ENCODE measurements at regions not wholly inside any gene's neighbourhood (a gene's known extent, or its start where the extent isn't known, plus 50 kb on each side); places are given as distances from the start of the nearest gene placed in this dataset.

DNA sequence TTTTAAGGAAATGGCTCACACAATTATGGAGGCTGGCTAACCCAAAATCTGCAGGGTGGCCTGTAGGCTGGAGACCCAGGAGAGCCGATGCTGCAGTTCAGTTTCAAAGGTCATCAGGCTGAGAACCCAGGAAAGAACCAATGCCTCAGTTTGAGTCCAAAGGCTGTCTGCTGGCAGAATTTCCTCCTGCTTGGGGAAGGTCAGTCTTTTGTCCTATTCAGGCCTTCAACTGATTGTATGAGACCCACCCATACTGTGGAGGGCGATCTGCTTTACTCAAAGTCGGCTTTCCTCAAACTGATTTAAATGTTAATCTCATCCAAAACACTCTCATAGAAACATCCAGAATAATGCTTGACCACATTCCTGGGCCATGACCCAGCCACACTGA lies 189.7 kb upstream of the CDYL start:
- Histone ChIP-seq H3K4me3 (no peak overlapping the region), H3K9me3 (peaks cover 0 to 5% of the 10 kb centered on the region in 2 donors), H3K27ac (no peak overlapping the region), H3K4me1 (peaks cover 0 to 18% of the 10 kb centered on the region in 2 donors), H3K36me3 (no peaks in the 10 kb centered on the region), H3K27me3 (no peaks in the 10 kb centered on the region)
- DNase-seq (ENCODE audit: low spot score), result no peak
- TF ChIP-seq, protein P1, sequence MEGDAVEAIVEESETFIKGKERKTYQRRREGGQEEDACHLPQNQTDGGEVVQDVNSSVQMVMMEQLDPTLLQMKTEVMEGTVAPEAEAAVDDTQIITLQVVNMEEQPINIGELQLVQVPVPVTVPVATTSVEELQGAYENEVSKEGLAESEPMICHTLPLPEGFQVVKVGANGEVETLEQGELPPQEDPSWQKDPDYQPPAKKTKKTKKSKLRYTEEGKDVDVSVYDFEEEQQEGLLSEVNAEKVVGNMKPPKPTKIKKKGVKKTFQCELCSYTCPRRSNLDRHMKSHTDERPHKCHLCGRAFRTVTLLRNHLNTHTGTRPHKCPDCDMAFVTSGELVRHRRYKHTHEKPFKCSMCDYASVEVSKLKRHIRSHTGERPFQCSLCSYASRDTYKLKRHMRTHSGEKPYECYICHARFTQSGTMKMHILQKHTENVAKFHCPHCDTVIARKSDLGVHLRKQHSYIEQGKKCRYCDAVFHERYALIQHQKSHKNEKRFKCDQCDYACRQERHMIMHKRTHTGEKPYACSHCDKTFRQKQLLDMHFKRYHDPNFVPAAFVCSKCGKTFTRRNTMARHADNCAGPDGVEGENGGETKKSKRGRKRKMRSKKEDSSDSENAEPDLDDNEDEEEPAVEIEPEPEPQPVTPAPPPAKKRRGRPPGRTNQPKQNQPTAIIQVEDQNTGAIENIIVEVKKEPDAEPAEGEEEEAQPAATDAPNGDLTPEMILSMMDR (IDR thresholded peaks at IDR 0.05), result no peak

DNA sequence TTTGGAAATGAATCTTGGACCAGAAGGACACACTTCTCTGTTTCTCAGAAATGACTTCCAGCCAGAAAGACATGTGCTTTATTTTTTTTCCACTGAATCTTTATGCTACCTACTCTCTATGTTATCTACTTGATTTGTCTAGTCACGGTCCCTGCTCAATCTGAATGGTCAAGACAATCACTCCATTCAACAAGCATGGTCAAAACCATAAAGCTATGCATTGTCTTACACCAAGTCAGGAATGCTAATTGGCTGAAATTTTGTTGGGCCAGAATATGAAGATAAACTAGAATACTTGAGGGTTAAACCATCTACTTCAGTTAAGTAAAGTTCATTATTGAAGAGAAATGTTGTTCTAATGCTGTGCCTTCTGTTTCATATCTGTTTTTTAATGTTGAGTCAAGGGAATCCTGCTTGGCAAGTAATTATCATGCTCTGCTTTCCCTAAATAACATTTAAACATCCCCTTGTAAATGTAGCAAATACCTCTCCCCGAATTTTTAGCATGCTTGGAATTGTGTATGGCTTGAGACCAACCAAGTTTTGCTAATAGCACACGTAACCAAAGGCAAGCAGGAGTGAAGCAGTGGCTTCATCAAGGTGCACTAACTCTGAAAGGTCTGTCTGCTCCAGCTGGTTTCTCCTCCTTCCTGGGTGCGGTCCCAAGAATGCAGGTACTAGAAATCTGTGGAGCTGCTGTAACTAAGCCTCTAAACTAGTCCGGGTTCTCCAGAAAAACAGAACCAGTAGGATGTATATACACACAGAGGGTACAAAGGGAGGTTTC lies 190.3 kb upstream of the CDYL start:
- no peak for DNase-seq (ENCODE audit: low spot score)
- no peak overlapping the region for H3K4me3 ChIP-seq
- no peaks in the 10 kb centered on the region for H3K27me3 ChIP-seq
- no peak overlapping the region for H3K27ac ChIP-seq
- TF ChIP-seq, protein P1 (IDR thresholded peaks at IDR 0.05), result no peak
- peaks cover 0 to 7% of the 10 kb centered on the region in 2 donors for H3K9me3 ChIP-seq
- peaks cover 0 to 22% of the 10 kb centered on the region in 2 donors for H3K4me1 ChIP-seq
- H3K36me3 ChIP-seq, result no peaks in the 10 kb centered on the region

DNA sequence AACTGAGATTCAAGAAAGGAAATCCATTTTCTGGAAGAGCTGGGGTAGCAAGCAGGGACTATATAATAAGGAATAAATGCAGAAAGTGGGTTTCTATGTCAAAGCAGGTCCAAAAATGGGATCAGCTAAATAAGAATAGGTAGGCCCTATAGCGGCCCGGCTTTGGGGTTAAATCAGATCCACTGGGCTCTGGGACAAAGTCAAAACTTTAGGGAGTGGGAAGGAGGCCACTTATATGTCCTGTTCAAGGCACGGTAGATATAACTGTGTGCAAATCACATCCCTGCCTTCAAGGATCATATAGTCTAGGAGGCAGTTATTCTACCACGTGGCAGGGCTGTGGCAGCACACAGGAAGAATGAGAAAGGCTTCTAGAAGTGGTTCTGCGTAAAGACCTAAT lies 191.4 kb upstream of the CDYL start:
- TF ChIP-seq, protein P1 (IDR thresholded peaks at IDR 0.05), result no peak
- no peak overlapping the region for H3K27ac ChIP-seq
- H3K9me3 ChIP-seq, result peaks cover 0 to 7% of the 10 kb centered on the region in 2 donors
- peaks cover 0 to 22% of the 10 kb centered on the region in 2 donors for H3K4me1 ChIP-seq
- no peaks in the 10 kb centered on the region for H3K27me3 ChIP-seq
- no peak for DNase-seq (ENCODE audit: low spot score)
- H3K36me3 ChIP-seq, result no peaks in the 10 kb centered on the region
- no peak overlapping the region for H3K4me3 ChIP-seq

DNA sequence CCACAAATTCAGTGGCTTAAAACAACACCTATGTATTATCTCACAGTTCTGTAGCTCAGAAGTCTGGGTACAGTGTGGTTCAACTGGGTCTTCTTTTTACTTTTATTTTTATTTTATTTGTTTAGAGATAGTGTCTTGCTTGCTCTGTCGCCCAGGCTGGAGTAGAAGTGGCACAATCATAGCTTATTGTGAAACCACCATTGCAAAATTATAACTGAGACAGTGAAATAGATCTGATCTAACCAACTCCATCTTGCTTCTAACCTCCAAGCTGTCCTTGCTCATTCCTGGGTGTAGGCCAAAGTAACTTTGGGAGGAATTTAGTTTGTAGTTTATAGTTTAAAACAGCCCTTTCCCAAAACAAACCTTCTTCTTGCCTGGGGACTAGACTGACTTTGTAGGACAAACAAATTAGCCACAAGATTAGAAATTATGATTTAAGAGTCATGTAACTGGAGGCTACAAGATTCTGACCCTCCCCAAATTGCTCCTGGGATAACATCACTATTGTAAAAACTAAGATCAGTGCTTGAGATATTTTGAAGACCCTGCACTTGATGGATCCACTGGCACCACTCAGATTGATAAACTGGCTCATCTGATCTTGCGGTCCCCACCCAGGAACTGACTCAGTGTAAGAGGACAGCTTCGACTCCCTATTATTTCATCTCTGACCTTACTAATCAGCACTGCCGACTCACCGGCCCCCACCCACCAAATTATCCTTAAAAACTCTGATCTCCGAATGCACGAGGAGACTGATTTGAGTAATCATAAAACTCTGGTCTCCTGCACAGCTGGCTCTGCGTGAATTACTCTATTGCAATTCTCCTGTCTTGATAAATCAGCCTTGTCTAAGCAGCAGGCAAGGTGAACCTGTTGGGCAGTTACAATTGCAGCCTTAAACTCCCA lies 193.4 kb upstream of the CDYL start:
- Histone ChIP-seq H3K4me1 (peaks cover 0 to 22% of the 10 kb centered on the region in 2 donors), H3K27me3 (no peaks in the 10 kb centered on the region), H3K4me3 (no peak overlapping the region), H3K9me3 (peaks cover 0 to 7% of the 10 kb centered on the region in 2 donors), H3K27ac (no peak overlapping the region), H3K36me3 (no peaks in the 10 kb centered on the region)
- TF ChIP-seq, protein P1 (IDR thresholded peaks at IDR 0.05), result no peak
- DNase-seq (ENCODE audit: low spot score), result no peak

GRCh38 chr6:4581468-4582385 lies 194.5 kb upstream of the CDYL start:
- Histone ChIP-seq H3K36me3 (no peaks in the 10 kb centered on the region), H3K9me3 (peaks cover 0 to 7% of the 10 kb centered on the region in 2 donors), H3K4me3 (no peak overlapping the region), H3K27me3 (no peaks in the 10 kb centered on the region), H3K4me1 (peaks cover 0 to 22% of the 10 kb centered on the region in 2 donors), H3K27ac (no peak overlapping the region)
- TF ChIP-seq, protein P1 (IDR thresholded peaks at IDR 0.05), result no peak
- no peak for DNase-seq (ENCODE audit: low spot score)

All from right atrium auricular region (tissue), 2 donors.